HG03025 (cell line): ENCODE measurements at regions not wholly inside any gene's neighbourhood (a gene's known extent, or its start where the extent isn't known, plus 50 kb on each side); places are given as distances from the start of the nearest gene placed in this dataset.
"Not testable (repeated sequence)": the region's sequence is repeated elsewhere in the genome, so short reads cannot be mapped to it uniquely, and the experiment has no call there.

Experiments used
- ATAC-seq: cut with Tn5 transposase; IDR thresholded peaks from one replicate; pipeline ENCODE4 v1.9.1; 2021; ENCODE audit warnings: mild to moderate bottlenecking, moderate library complexity; ENCODE audit not compliant: unreplicated experiment, low FRiP score

- no peak for ATAC-seq
Observed at GRCh38 chr10:8638088-8638672, 583.7 kb downstream of the GATA3 start.

DNA sequence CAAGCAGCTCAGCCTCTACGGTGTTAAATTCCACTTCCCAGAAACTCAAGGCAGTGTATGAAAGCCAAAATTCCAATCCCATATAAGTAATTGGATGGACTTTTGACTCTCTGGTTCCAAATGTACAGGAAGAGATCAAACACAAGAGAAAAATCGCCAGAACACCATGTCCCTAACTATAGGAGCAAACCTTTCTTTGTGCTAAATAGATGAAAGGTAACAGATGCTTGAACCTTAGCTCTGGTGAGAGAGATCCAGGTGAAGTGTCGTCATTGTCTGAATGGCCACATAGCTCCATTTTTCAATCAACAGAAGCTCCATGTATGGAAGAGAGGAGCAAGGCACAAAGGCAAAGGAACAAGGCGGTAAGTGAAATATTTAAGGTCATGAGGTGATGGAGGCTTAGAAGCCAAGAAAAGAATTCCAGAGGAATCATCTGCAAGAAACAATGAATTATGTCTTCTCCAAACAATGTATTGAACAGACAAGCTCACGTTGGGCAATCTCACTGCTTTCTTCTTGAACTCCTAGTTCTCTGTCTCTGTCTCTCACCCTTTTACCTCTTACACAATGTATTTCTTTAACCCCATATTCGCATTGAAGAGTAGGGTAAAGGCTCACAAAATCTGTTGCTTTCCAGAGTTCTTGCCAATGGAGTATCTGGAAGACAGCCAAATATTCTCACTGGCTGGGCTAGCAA, 585.1 kb downstream of the GATA3 start:
- ATAC-seq, result no peak

DNA sequence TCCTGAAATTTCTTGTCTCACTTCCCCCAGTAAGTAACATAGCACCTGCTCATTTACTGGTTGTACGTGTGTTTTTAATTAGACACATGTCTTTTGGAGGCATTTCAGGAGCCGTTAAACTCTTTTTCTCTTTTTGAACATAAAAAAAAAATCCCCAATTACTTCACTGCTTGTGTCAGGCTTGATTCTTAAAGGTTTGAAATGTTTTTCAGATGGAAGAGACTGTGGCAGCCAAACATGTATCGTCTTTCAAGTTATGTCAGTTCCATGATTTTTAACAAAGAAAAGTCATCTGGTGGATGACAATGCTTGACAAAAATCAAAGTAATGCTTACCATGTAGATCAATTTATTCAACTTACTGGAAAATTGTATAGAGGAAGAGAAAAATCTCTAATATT, 585.8 kb downstream of the GATA3 start:
- no peak for ATAC-seq

DNA sequence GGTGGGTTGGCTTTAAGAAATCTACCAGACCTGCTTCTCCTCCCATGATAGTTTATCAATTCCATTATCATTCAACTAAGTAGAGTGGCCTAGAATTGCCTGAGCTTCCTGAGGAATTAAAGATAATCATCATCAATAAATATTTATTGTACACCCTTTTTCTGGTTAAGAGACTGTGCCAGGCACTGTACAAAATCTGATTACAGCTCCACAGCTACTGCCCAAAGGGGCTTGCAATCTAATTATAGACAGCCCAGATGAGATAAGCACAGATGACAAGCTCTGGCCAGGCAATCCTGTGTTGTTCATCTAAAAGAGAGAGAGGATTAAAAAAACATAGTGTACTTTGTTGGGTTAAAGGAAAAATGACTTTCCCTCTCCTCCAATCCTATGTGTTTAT, 586.4 kb downstream of the GATA3 start:
- ATAC-seq, result no peak

- no peak for ATAC-seq
Observed at GRCh38 chr10:8656261-8656660, 601.8 kb downstream of the GATA3 start.

GRCh38 chr10:8659982-8660381, 605.5 kb downstream of the GATA3 start:
- ATAC-seq, result no peak

- ATAC-seq, result no peak
Observed at GRCh38 chr10:8661886-8662285, 607.4 kb downstream of the GATA3 start.

- no peak for ATAC-seq
Observed at GRCh38 chr10:8663131-8663530, 608.6 kb downstream of the GATA3 start.

GRCh38 chr10:8665322-8665721, 610.8 kb downstream of the GATA3 start:
- no peak for ATAC-seq

DNA sequence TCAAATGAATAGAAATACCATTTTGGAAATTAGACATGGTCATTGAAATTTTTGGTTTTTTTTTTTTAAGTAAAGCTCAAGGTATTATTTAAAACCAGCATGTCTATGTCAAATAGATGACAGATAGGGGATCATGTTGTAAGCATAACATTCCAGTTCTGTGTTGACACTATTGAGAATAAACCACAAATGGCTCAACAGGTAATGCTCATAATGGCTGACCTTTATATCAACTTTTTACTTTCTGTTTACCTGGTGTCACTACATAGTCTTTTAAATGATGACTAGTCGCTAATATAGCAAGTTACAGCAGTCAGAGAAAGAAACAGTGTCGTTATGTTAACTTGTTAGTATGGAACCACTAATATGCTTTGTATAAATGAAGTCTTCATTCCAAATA, 616.0 kb downstream of the GATA3 start:
- no peak for ATAC-seq

DNA sequence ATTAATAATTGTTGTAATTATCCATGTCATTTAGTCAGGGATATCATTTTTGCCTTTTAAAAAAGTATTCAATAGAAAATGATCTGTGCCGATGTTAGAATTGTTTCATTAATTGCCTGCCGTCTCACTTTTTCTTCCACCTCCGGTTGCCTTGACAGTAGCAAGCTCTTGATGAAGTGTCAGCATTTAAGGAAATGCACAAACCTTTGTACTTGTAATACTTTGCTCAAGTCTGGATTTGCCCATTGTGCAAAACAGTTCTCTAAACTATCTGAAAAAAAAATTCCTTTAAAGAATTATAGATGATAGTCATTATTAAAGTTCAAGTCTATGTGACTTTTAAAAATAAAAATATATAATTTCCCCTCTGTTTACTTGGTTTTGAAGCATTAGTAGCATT, 619.7 kb downstream of the GATA3 start:
- ATAC-seq, result no peak

DNA sequence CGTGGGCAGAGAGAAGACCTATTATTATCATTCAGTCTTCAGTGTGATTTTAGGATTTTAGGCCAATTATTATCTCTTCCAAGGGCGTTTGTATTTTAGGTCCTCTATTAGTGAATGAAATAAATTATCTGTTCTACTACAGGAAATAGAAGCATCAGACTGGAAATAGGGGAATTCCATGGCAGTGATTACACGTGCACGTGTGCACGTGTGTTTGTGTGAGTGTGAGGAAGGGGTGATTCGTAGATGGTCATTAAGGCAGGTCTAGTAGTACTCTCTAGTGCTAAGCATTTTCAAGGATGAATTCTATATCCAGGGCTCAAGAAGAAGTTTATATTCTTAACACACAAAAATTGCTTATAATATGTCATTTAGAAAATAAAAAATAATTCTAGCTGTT, 623.2 kb downstream of the GATA3 start:
- ATAC-seq, result no peak

DNA sequence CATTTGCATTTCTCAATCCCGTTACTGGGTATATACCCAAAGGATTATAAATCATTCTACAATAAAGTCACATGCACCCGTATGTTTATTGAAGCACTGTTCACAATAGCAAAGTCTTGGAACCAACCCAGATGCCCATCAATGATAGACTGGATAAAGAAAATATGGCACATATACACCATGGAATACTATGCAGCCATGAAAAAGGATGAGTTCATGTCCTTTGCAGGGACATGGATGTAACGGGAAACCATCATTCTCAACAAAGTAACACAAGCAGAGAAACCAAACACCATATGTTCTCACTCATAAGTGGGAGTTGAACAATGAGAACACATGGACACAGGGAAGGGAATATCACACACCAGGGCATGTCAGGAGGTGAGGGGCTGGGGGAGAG, 630.4 kb downstream of the GATA3 start:
- not testable (repeated sequence) for ATAC-seq

DNA sequence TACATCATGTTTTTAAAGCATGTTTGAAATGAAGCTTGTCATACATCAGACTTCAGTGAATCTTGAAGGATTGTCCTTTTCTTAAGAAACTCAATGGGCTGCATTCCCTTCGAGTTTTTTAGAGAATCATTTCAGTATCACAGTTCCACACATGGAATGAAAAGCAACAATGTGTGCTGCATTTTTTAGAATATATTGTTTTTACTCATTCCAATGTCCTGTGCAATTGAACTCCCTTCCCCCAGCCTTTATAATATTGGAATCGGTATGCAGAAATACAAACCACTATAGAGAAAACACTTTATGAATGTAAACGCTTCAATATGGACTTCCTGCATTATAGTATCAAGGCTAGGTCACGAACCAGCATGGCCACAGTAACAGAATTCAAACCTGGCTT, 634.4 kb downstream of the GATA3 start:
- no peak for ATAC-seq

- ATAC-seq, result no peak
Observed at GRCh38 chr10:8691498-8692017, 637.1 kb downstream of the GATA3 start.

DNA sequence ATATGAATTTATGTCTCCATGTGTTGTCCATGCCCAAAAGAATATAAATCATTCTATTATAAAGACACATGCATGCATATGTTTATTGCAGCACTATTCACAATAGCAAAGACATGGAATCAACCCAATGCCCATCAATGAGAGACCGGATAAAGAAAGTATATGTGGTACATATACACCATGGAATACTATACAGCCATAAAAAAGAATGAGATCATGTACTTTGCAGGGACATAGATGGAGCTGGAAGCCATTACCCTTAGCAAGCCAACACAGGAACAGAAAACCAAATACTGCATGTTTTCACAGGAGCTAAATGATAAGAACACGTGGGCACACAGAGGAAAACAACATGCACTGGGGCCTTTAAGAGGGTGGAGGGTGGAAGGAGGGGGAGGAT, 639.1 kb downstream of the GATA3 start:
- not testable (repeated sequence) for ATAC-seq

- no peak for ATAC-seq
Observed at GRCh38 chr10:8696746-8697145, 642.3 kb downstream of the GATA3 start.

DNA sequence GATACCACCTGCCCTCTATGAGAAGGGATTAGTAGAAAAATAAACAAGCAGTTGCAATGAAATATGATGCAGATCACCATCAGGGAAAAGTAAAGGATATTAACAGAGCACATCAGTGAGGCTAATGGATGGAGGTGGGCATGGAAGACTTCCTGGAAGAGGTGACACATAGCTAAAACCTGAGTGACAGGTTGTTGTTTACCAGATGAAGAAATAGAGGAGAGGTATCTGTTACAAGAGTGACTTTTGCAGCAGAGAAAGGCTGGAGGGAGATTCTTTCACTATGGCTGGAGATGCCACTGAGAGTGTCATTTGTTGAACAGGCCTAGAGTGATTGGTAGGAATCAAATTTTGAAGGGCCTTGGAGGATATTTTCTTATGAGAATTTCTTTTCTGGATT, 646.2 kb downstream of the GATA3 start:
- no peak for ATAC-seq

GRCh38 chr10:8702181-8702580, 647.7 kb downstream of the GATA3 start:
- no peak for ATAC-seq

DNA sequence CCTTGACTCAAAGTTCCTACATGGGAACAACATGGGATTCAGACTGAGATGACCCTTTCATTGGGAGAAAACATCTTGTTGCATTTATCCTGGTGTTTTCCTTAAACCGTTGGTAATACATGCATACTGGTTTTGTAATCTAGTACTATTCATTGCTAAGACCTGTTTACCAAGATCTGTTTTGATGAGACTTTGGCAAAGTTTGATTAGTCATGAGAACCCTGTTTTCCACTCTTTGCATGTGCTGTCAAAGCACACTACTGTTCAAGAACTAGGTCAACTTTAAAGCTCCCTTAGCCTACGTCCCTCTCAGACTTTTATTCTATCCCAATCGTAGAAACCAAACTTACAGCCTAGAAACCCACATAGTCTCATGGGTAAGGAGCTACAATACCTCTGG, 650.9 kb downstream of the GATA3 start:
- no peak for ATAC-seq

GRCh38 chr10:8712656-8713055, 658.2 kb downstream of the GATA3 start:
- ATAC-seq, result no peak

- no peak for ATAC-seq
Observed at GRCh38 chr10:8719971-8720370, 665.5 kb downstream of the GATA3 start.
